Lower leg skin (tissue), 3 donors: ENCODE measurements at regions not wholly inside any gene's neighbourhood (a gene's known extent, or its start where the extent isn't known, plus 50 kb on each side); places are given as distances from the start of the nearest gene placed in this dataset.

Experiments used
- POLR2A ChIP-seq, 2 donors: fragments of 450-650 bp; IDR thresholded peaks; one replicate each; pipeline ENCODE4 v1.6.1; 2016 to 2017; ENCODE audit warnings: antibody characterized with exemption in 2 of 2, mild to moderate bottlenecking in 1 of 2, moderate library complexity in 1 of 2
- TF ChIP-seq, protein P1 (sequence below), 3 donors: fragments of 450-650 bp; IDR thresholded peaks; one replicate each; pipeline ENCODE4 v1.5.1; 2016; ENCODE audit warnings: antibody characterized with exemption in 3 of 3, mild to moderate bottlenecking in 3 of 3, moderate library complexity in 2 of 3

GRCh38 chr5:166369807-166370206 is 1921.6 kb upstream of the WWC1 start:
- TF ChIP-seq, protein P1, sequence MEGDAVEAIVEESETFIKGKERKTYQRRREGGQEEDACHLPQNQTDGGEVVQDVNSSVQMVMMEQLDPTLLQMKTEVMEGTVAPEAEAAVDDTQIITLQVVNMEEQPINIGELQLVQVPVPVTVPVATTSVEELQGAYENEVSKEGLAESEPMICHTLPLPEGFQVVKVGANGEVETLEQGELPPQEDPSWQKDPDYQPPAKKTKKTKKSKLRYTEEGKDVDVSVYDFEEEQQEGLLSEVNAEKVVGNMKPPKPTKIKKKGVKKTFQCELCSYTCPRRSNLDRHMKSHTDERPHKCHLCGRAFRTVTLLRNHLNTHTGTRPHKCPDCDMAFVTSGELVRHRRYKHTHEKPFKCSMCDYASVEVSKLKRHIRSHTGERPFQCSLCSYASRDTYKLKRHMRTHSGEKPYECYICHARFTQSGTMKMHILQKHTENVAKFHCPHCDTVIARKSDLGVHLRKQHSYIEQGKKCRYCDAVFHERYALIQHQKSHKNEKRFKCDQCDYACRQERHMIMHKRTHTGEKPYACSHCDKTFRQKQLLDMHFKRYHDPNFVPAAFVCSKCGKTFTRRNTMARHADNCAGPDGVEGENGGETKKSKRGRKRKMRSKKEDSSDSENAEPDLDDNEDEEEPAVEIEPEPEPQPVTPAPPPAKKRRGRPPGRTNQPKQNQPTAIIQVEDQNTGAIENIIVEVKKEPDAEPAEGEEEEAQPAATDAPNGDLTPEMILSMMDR (IDR thresholded peaks at IDR 0.05) = no peak
- TF ChIP-seq POLR2A (IDR thresholded peaks at IDR 0.05) = no peak
